NB4 (cell line): ENCODE measurements at regions not wholly inside any gene's neighbourhood (a gene's known extent, or its start where the extent isn't known, plus 50 kb on each side); places are given as distances from the start of the nearest gene placed in this dataset.

Source experiments
- DNase-seq: peaks from one replicate; pipeline ENCODE4 v3.0.0; 2010; ENCODE audit warnings: low read depth
- H3K4me3 ChIP-seq: one replicate; pipeline ENCODE4 v1.5.1; 2011; ENCODE audit warnings: mild to moderate bottlenecking, low read depth, low read length, moderate library complexity
- MYC ChIP-seq: IDR thresholded peaks from 2 replicates; pipeline ENCODE4 v1.6.1; 2011; ENCODE audit warnings: low read depth, low read length
- POLR2A ChIP-seq: IDR thresholded peaks from 2 replicates; pipeline ENCODE4 v1.6.1; 2011; ENCODE audit warnings: mild to moderate bottlenecking; ENCODE audit not compliant: insufficient read length; ENCODE audit errors: extremely low read depth
- TF ChIP-seq, protein P1 (sequence below): IDR thresholded peaks from one replicate; pipeline ENCODE4 v1.5.1; 2012; ENCODE audit warnings: low read depth, low read length
- TF ChIP-seq, protein P2 (sequence below): IDR thresholded peaks from 2 replicates; pipeline ENCODE4 v1.6.1; 2011; ENCODE audit warnings: low read depth, low read length

DNA sequence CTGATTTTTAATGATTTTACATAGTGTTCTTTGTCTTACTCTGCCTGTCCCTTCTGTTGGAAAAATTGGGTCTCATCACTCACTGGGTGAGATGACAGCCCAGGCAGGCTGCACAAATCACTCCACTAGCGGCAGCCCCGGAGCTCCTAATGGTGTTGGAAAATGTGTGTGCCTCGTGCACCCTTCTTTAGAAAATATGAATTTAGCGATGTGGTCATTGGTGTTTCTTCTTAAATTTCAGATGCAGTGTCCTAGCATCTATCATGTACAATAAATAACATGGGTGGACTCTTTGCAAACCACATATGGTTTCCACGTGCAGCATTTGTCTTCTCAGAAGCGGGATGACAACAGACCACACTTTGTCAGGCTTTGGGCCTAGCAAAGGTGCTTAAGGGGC lies 194.2 kb downstream of the ACKR3 start:
- no peak for DNase-seq
- no peak overlapping the region for H3K4me3 ChIP-seq
- TF ChIP-seq MYC, result no peak
- TF ChIP-seq POLR2A, result no peak
- TF ChIP-seq, protein P1, sequence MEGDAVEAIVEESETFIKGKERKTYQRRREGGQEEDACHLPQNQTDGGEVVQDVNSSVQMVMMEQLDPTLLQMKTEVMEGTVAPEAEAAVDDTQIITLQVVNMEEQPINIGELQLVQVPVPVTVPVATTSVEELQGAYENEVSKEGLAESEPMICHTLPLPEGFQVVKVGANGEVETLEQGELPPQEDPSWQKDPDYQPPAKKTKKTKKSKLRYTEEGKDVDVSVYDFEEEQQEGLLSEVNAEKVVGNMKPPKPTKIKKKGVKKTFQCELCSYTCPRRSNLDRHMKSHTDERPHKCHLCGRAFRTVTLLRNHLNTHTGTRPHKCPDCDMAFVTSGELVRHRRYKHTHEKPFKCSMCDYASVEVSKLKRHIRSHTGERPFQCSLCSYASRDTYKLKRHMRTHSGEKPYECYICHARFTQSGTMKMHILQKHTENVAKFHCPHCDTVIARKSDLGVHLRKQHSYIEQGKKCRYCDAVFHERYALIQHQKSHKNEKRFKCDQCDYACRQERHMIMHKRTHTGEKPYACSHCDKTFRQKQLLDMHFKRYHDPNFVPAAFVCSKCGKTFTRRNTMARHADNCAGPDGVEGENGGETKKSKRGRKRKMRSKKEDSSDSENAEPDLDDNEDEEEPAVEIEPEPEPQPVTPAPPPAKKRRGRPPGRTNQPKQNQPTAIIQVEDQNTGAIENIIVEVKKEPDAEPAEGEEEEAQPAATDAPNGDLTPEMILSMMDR, result no peak
- TF ChIP-seq, protein P2, sequence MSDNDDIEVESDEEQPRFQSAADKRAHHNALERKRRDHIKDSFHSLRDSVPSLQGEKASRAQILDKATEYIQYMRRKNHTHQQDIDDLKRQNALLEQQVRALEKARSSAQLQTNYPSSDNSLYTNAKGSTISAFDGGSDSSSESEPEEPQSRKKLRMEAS, result no peak

DNA sequence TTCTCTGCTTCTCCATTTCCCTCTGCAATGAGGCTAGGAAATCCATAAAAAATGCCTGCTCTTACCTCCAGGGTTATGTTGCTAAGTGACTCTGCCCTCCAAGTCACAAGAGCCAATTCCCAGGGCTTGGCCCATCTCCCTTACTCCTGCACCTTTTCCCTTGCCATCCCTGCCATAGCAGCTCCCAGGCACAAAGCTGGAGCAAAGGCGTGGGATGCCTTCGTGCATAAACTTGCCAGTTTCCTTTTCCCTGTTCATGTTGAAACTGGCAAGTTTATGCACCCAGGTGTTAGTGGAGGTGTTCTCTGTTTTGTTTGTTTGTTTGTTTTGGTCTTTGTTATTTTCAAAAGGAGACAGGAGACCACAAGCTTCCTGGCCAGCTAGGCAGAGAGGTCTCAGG lies 195.1 kb downstream of the ACKR3 start:
- TF ChIP-seq, protein P1, result no peak
- TF ChIP-seq MYC, result no peak
- no peak for DNase-seq
- no peak overlapping the region for H3K4me3 ChIP-seq

DNA sequence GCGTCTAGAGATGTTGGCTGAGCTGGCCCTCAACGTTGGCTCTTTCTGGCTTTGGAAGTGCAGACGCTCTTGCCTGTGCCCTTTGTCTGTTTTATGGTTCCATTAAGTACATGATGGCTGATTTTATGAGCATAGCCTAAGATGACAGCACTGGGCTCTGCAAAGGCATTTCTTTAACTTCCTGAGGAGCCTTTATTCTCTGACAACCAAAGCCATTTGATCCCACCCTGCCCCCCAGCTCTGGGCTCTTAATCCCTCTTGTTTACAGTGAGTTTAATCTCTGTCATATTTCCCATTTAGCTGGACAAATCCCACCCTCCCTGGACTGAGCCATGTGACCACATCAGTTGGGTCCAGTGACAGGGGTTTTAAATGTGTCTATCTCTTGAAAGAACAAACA lies 195.9 kb downstream of the ACKR3 start:
- no peak for DNase-seq
- TF ChIP-seq MYC, result no peak
- TF ChIP-seq POLR2A, result no peak
- TF ChIP-seq, protein P2, result no peak
- TF ChIP-seq, protein P1, result no peak
- H3K4me3 ChIP-seq, result no peak overlapping the region

DNA sequence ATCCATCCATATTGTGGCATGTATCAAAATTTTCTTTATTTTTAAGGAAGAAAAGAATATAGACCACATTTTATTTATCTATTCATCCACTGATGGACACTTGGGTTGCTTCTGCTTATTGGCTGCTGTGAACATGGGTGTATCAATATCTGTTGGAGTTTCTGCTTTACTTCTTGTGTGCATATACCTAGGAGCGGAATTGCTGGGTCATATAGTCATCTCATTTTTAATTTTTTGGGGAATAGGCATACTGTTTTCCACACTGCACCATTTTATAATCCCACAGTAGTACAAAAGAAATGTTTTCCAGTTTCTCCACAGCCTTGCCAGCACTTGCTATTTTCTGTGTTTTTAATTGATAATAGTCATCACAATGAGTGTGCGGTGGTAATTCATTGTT lies 197.2 kb downstream of the ACKR3 start:
- H3K4me3 ChIP-seq, result no peak overlapping the region
- no peak for DNase-seq
- TF ChIP-seq, protein P2, result no peak
- TF ChIP-seq MYC (no peak), POLR2A (no peak)
- TF ChIP-seq, protein P1, result no peak

DNA sequence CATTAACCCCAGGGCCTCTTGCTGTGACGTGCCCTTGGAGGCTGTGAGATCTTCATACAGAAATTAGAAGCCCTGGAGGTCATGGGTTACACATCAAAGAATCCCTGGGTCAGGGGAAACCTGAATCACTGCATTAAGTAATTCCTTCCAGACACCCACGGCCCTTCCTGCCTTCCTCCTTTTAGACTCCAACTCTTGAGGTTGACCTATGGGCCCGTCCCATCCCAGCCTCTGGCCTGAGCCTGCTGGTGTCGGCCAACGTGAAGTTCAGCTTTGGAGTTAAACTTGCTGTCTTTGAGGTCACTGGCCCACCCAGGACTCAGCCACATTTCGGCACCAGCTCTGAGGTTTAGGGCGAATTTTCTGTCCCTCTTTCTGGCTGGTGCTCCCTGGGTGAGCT lies 198.3 kb downstream of the ACKR3 start:
- DNase-seq, result no peak
- H3K4me3 ChIP-seq, result no peak overlapping the region
- TF ChIP-seq POLR2A (no peak), MYC (no peak)
- TF ChIP-seq, protein P1, result no peak
- TF ChIP-seq, protein P2, result no peak
